ENCODE measurements at regions not wholly inside any gene's neighbourhood (a gene's known extent, or its start where the extent isn't known, plus 50 kb on each side); places are given as distances from the start of the nearest gene placed in this dataset.
"Not testable (repeated sequence)": the region's sequence is repeated elsewhere in the genome, so short reads cannot be mapped to it uniquely, and the experiment has no call there.

GRCh38 chr18:70826571-70826970, 537.7 kb downstream of the SOCS6 start:
- no peak for DNase-seq (ENCODE audit: low spot score)

- DNase-seq (ENCODE audit: low spot score) = no peak
Observed at GRCh38 chr18:70822691-70823090, 533.8 kb downstream of the SOCS6 start.

- no peak for DNase-seq (ENCODE audit: low spot score)
Observed at GRCh38 chr18:70822117-70822516, 533.3 kb downstream of the SOCS6 start.

- no peak for DNase-seq (ENCODE audit: low spot score)
Observed at GRCh38 chr18:70808481-70809056, 519.7 kb downstream of the SOCS6 start.

- DNase-seq (ENCODE audit: low spot score) = peak; percentile 50
Observed at GRCh38 chr18:70781860-70782453, 493.1 kb downstream of the SOCS6 start.

GRCh38 chr18:70766254-70766653, 477.4 kb downstream of the SOCS6 start:
- not testable (repeated sequence) for DNase-seq (ENCODE audit: low spot score)

GRCh38 chr18:70762812-70763211, 474.0 kb downstream of the SOCS6 start:
- DNase-seq (ENCODE audit: low spot score) = no peak

GRCh38 chr18:70758780-70759179, 469.9 kb downstream of the SOCS6 start:
- no peak for DNase-seq (ENCODE audit: low spot score)

GRCh38 chr18:70754486-70754885, 465.6 kb downstream of the SOCS6 start:
- DNase-seq (ENCODE audit: low spot score) = no peak

GRCh38 chr18:70732916-70733315, 444.1 kb downstream of the SOCS6 start:
- no peak for DNase-seq (ENCODE audit: low spot score)

- no peak for DNase-seq (ENCODE audit: low spot score)
Observed at GRCh38 chr18:70732188-70732587, 443.3 kb downstream of the SOCS6 start.

GRCh38 chr18:70720607-70721006, 431.8 kb downstream of the SOCS6 start:
- DNase-seq (ENCODE audit: low spot score) = no peak

- no peak for DNase-seq (ENCODE audit: low spot score)
Observed at GRCh38 chr18:70709720-70710119, 420.9 kb downstream of the SOCS6 start.

- no peak for DNase-seq (ENCODE audit: low spot score)
Observed at GRCh38 chr18:70709144-70709543, 420.3 kb downstream of the SOCS6 start.

GRCh38 chr18:70705831-70706416, 417.1 kb downstream of the SOCS6 start:
- DNase-seq (ENCODE audit: low spot score) = no peak

- DNase-seq (ENCODE audit: low spot score) = no peak
Observed at GRCh38 chr18:70700496-70700895, 411.7 kb downstream of the SOCS6 start.

- DNase-seq (ENCODE audit: low spot score) = no peak
Observed at GRCh38 chr18:70698574-70698973, 409.7 kb downstream of the SOCS6 start.

GRCh38 chr18:70693246-70693645, 404.4 kb downstream of the SOCS6 start:
- DNase-seq (ENCODE audit: low spot score) = no peak

GRCh38 chr18:70689765-70690164, 400.9 kb downstream of the SOCS6 start:
- not testable (repeated sequence) for DNase-seq (ENCODE audit: low spot score)

GRCh38 chr18:70688286-70688685, 399.4 kb downstream of the SOCS6 start:
- no peak for DNase-seq (ENCODE audit: low spot score)

GRCh38 chr18:70684821-70685220, 396.0 kb downstream of the SOCS6 start:
- no peak for DNase-seq (ENCODE audit: low spot score)

GRCh38 chr18:70683263-70683662, 394.4 kb downstream of the SOCS6 start:
- DNase-seq (ENCODE audit: low spot score) = no peak

- no peak for DNase-seq (ENCODE audit: low spot score)
Observed at GRCh38 chr18:70674896-70675295, 386.1 kb downstream of the SOCS6 start.

GRCh38 chr18:70673831-70674230, 385.0 kb downstream of the SOCS6 start:
- DNase-seq (ENCODE audit: low spot score) = no peak
